Kidney (tissue), 13 donors: ENCODE measurements at regions not wholly inside any gene's neighbourhood (a gene's known extent, or its start where the extent isn't known, plus 50 kb on each side); places are given as distances from the start of the nearest gene placed in this dataset.

Experiments
- DNase-seq, 5 donors: peaks; one replicate each; pipeline ENCODE4 v3.0.0-alpha.2; 2013 to 2020
- FAIRE-seq: peaks from 2 replicates; lab custom pipeline; 2012; peaks lifted over from hg19 to GRCh38; lab: Jason Lieb, UNC
- H3K27ac ChIP-seq, 2 donors: one replicate each; pipeline ENCODE4 v1.7.0; 2013; ENCODE audit warnings: low read depth in 2 of 2, low read length in 2 of 2, inconsistent platforms in 1 of 2
- H3K27me3 ChIP-seq: one replicate; pipeline ENCODE4 v1.7.1; 2013; ENCODE audit warnings: low read length, inconsistent platforms; ENCODE audit not compliant: control insufficient read depth, insufficient read depth
- H3K36me3 ChIP-seq, 3 donors: one replicate each; pipeline versions ENCODE4 v1.7.0 to v1.7.1; 2013; ENCODE audit warnings: low read length in 3 of 3, control low read depth in 1 of 3, inconsistent platforms in 1 of 3; ENCODE audit not compliant: insufficient read depth in 3 of 3, control insufficient read depth in 2 of 3
- H3K4me1 ChIP-seq, 3 donors: one replicate each; pipeline versions ENCODE4 v1.7.0 to v1.7.1; 2013; ENCODE audit warnings: low read length in 3 of 3, inconsistent platforms in 1 of 3, low read depth in 1 of 3; ENCODE audit not compliant: control insufficient read depth in 2 of 3, insufficient read depth in 2 of 3
- H3K4me3 ChIP-seq, 3 donors: one replicate each; pipeline versions ENCODE4 v1.7.0 to v1.8.1; 2013; ENCODE audit warnings: low read length in 3 of 3, control low read depth in 1 of 3, inconsistent platforms in 1 of 3
- H3K9ac ChIP-seq, 3 donors: one replicate each; pipeline versions ENCODE4 v1.7.0 to v1.7.1; 2013; ENCODE audit warnings: low read length in 3 of 3, control low read depth in 1 of 3, inconsistent platforms in 1 of 3
- H3K9me3 ChIP-seq, 3 donors: one replicate each; pipeline versions ENCODE4 v1.7.0 to v1.7.1; 2013; ENCODE audit warnings: low read length in 3 of 3, control low read depth in 1 of 3, inconsistent platforms in 1 of 3; ENCODE audit not compliant: control insufficient read depth in 2 of 3, insufficient read depth in 1 of 3
- CTCF ChIP-seq: IDR thresholded peaks from 3 replicates; pipeline ENCODE4 v1.5.1; 2012; ENCODE audit warnings: mild to moderate bottlenecking, moderate library complexity, borderline replicate concordance; ENCODE audit not compliant: insufficient read depth; ENCODE audit errors: extremely low read depth
- intact Hi-C: fragments of 100-400 bp; cut with DNase I; formaldehyde crosslinking; loops from one replicate; pipeline ENCODE4 v1.11.1; 2022
- donor health status: control.
- donor health status: control.
- donor health status: control.
- donor health status: control.
- donor health status: control.
- donor health status: DM: yes; HTN: yes; CAD: no.
- donor health status: Normal renal cell carcinoma (clear cell type).

GRCh38 chr16:9337308-9338032 is 246.0 kb downstream of the HAPSTR1 start:
- FAIRE-seq (no peak), DNase-seq (no peak)
- Histone ChIP-seq H3K9ac (no peak overlapping the region), H3K36me3 (no peaks in the 10 kb centered on the region), H3K4me1 (no peaks in the 10 kb centered on the region), H3K4me3 (no peak overlapping the region), H3K27ac (no peak overlapping the region), H3K9me3 (no peaks in the 10 kb centered on the region), H3K27me3 (no peaks in the 10 kb centered on the region)
- TF ChIP-seq CTCF = no peak
- intact Hi-C loops = no loop called here

- no peak for DNase-seq
- intact Hi-C loops = no loop called here
- FAIRE-seq = no peak
Observed at GRCh38 chr16:9338068-9338467, 246.6 kb downstream of the HAPSTR1 start.

GRCh38 chr16:9338510-9338909 is 247.1 kb downstream of the HAPSTR1 start:
- H3K4me1 ChIP-seq = no peaks in the 10 kb centered on the region
- no peak overlapping the region for H3K4me3 ChIP-seq
- H3K9me3 ChIP-seq = no peaks in the 10 kb centered on the region
- FAIRE-seq (no peak), DNase-seq (no peak)
- no peak overlapping the region for H3K9ac ChIP-seq
- no peaks in the 10 kb centered on the region for H3K27me3 ChIP-seq
- H3K36me3 ChIP-seq = no peaks in the 10 kb centered on the region
- intact Hi-C loops = no loop called here
- H3K27ac ChIP-seq = no peak overlapping the region
- TF ChIP-seq CTCF = no peak

More at GRCh38 chr16:9338068-9338467, 246.6 kb downstream of the HAPSTR1 start:
- no peak overlapping the region for H3K9ac ChIP-seq
- H3K27me3 ChIP-seq = no peaks in the 10 kb centered on the region
- H3K4me3 ChIP-seq = no peak overlapping the region
- no peak for TF ChIP-seq CTCF
- no peaks in the 10 kb centered on the region for H3K36me3 ChIP-seq
- H3K4me1 ChIP-seq = no peaks in the 10 kb centered on the region
- no peaks in the 10 kb centered on the region for H3K9me3 ChIP-seq
- no peak overlapping the region for H3K27ac ChIP-seq
